NCI-H345 treated with DMSO at 0.1 percent for 48 hours (cell line): ENCODE measurements at regions not wholly inside any gene's neighbourhood (a gene's known extent, or its start where the extent isn't known, plus 50 kb on each side); places are given as distances from the start of the nearest gene placed in this dataset.

Experiments
- DNase-seq: peaks from one replicate; lab custom pipeline; 2025; ENCODE audit not compliant: unreplicated experiment; lab: John Stamatoyannopoulos, UW

GRCh38 chr9:13568841-13569601 lies 289.5 kb upstream of the MPDZ start:
- DNase-seq = peak; percentile 84

- peak; percentile 58 for DNase-seq
Measured at GRCh38 chr9:13568405-13568804, 288.9 kb upstream of the MPDZ start.

GRCh38 chr9:13567833-13568232 lies 288.3 kb upstream of the MPDZ start:
- DNase-seq = no peak

GRCh38 chr9:13557746-13558145 lies 278.3 kb upstream of the MPDZ start:
- no peak for DNase-seq

- no peak for DNase-seq
Measured at GRCh38 chr9:13556656-13557055, 277.2 kb upstream of the MPDZ start.

- DNase-seq = peak; percentile 45
Measured at GRCh38 chr9:13555989-13556500, 276.6 kb upstream of the MPDZ start.

GRCh38 chr9:13555516-13555915 lies 276.0 kb upstream of the MPDZ start:
- DNase-seq = peak; percentile 61

GRCh38 chr9:13554626-13555025 lies 275.1 kb upstream of the MPDZ start:
- DNase-seq = peak; percentile 62

GRCh38 chr9:13552606-13553215 lies 273.2 kb upstream of the MPDZ start:
- DNase-seq = peak; percentile 89

GRCh38 chr9:13550519-13550918 lies 271.0 kb upstream of the MPDZ start:
- DNase-seq = no peak

GRCh38 chr9:13548535-13548934 lies 269.0 kb upstream of the MPDZ start:
- no peak for DNase-seq

- DNase-seq = no peak
Measured at GRCh38 chr9:13535141-13535540, 255.6 kb upstream of the MPDZ start.

GRCh38 chr9:13534006-13534405 lies 254.5 kb upstream of the MPDZ start:
- DNase-seq = no peak

GRCh38 chr9:13532407-13532806 lies 252.9 kb upstream of the MPDZ start:
- no peak for DNase-seq

- peak; percentile 86 for DNase-seq
Measured at GRCh38 chr9:13529321-13530104, 250.0 kb upstream of the MPDZ start.

- no peak for DNase-seq
Measured at GRCh38 chr9:13524245-13524644, 244.8 kb upstream of the MPDZ start.

- no peak for DNase-seq
Measured at GRCh38 chr9:13520069-13520468, 240.6 kb upstream of the MPDZ start.

GRCh38 chr9:13513716-13514444 lies 234.4 kb upstream of the MPDZ start:
- peak; percentile 93 for DNase-seq

- no peak for DNase-seq
Measured at GRCh38 chr9:13513286-13513685, 233.8 kb upstream of the MPDZ start.

GRCh38 chr9:13508681-13509080 lies 229.2 kb upstream of the MPDZ start:
- no peak for DNase-seq

GRCh38 chr9:13508086-13508485 lies 228.6 kb upstream of the MPDZ start:
- no peak for DNase-seq
